Body of pancreas (tissue), 4 donors: ENCODE measurements at regions not wholly inside any gene's neighbourhood (a gene's known extent, or its start where the extent isn't known, plus 50 kb on each side); places are given as distances from the start of the nearest gene placed in this dataset.

Experiments
- POLR2A ChIP-seq, 3 donors: fragments of 450-650 bp; IDR thresholded peaks; one replicate each; pipeline ENCODE4 v1.6.1; 2016; ENCODE audit warnings: antibody characterized with exemption in 3 of 3, mild to moderate bottlenecking in 2 of 3
- TF ChIP-seq, protein P1 (sequence below), 7 experiments: fragments of 450-650 bp in 4 of 7; fragments of 200-600 bp in 3 of 7; sonication (generic) in 3 of 7; IDR thresholded peaks; one replicate each; pipeline ENCODE4 v1.5.1; 2016 to 2019; ENCODE audit warnings: antibody characterized with exemption in 7 of 7

DNA sequence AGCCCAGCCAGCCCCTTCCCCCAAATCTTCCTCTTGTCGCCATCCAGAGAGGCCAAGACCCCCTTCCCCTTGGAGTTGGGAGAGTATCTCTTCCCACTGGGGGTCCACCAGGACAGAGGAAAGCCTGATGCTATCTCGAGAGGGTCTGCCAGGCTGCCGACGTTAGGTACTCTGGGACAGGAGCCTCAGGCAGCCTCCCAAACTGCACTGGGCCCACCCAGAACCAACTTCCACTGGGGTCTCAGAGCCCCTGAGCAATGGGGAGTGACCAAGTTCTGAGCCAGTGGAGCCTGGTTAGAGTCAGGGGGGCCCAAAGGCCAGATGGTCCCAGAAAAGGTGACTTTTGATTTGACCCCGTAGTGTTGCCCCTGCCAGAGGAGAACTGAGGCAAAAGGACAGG, 189.1 kb downstream of the INHBB start:
- TF ChIP-seq, protein P1, sequence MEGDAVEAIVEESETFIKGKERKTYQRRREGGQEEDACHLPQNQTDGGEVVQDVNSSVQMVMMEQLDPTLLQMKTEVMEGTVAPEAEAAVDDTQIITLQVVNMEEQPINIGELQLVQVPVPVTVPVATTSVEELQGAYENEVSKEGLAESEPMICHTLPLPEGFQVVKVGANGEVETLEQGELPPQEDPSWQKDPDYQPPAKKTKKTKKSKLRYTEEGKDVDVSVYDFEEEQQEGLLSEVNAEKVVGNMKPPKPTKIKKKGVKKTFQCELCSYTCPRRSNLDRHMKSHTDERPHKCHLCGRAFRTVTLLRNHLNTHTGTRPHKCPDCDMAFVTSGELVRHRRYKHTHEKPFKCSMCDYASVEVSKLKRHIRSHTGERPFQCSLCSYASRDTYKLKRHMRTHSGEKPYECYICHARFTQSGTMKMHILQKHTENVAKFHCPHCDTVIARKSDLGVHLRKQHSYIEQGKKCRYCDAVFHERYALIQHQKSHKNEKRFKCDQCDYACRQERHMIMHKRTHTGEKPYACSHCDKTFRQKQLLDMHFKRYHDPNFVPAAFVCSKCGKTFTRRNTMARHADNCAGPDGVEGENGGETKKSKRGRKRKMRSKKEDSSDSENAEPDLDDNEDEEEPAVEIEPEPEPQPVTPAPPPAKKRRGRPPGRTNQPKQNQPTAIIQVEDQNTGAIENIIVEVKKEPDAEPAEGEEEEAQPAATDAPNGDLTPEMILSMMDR (IDR thresholded peaks at IDR 0.05): no peak
- TF ChIP-seq POLR2A (IDR thresholded peaks at IDR 0.05): no peak
